NCI-H748 treated with DMSO at 0.1 percent for 48 hours (cell line): ENCODE measurements at regions not wholly inside any gene's neighbourhood (a gene's known extent, or its start where the extent isn't known, plus 50 kb on each side); places are given as distances from the start of the nearest gene placed in this dataset.
"Not testable (repeated sequence)": the region's sequence is repeated elsewhere in the genome, so short reads cannot be mapped to it uniquely, and the experiment has no call there.

Experiments
- DNase-seq: peaks from one replicate; lab custom pipeline; 2025; lab: John Stamatoyannopoulos, UW

DNA sequence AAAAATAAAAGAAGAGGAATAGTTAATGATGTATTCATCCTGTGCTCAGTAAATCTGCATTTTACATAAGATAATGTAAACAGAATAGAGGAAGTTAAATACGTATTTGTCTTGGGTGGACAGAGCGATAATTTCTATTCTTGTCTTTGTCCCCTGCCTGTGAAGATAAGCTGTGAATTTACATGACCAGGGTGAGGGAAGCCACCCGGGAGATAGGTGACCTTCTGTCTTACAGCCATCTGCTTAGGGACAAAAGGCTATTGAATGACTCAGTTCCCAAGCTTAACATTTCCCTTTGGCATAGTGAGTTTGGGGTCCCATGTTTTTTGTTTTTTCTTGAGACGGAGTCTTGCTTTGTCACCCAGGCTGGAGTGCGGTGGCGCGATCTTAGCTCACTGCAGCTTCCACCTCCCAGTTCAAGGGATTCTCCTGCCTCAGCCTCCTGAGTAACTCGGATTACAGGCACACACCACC is 88.7 kb upstream of the KCTD7 start:
- no peak for DNase-seq

DNA sequence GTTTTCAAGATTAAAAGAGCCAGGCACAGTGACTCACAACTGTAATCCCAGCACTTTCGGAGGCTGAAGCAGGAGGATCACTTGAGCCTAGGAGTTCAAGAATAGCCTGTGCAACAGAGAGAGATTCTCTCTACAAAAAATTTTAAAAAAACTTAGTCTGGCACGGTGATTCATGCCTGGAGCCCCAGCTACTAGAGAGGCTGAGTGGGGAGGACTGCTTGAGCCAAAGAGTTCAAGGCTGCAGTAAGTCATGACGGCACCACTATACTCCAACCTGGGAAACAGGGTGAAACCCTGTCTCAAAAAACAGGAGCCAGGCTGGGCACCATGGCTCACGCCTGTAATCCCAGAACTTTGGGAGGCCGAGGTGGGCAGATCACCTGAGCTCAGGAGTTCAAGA is 86.6 kb upstream of the KCTD7 start:
- DNase-seq: no peak

DNA sequence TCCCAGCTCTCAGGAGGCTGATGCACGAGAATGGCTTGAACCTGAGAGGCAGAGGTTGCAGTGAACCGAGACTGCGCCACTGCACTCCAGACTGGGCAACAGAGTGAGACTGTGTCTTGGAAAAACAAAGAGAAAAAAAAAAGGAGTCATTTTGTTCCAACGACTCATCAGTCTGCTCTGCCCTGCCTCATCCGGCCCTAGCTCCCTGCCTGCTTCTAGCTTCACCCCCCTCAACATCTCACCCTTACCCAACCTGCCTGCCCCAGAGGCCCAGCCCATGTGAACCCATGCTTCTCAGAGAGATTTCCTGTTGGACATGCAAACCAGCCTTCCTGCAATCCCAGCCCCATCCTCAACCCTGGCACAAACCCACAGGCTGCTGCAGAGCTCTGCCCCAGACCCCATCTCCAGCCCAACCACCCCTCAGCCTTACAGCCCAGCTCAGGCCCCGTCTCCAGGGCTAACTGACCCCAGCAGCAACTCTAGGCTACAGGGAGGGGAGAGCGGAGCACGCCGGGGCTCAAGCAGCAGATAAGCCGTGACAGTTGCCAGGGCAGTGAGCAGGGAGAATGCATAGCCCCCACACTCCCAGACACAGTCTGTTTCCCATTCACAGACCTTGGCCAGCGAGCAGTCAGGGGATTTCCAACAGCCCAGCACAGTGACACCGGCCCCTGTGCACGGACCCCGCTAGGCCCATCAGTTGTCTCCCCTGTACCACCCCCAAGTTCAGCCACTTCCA is 86.0 kb upstream of the KCTD7 start:
- no peak for DNase-seq

DNA sequence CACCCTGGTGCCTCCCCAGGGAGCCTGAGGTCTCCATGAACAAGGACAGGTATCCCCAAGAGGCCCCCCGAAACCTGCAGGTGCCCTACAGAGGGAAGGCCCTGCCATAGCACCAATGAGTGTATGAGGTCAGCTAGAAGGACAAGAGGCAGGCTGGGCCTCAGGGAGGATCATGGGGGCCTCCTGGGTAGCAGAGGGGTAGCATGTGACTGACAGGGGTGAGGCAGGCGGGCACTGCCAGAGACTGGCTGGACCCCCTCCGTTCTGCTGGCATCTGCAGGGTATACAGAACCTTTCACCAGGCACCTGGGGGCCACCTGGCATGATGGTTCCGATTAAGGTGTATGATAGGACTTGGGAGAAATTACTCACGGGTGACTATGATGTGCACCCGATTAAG is 79.2 kb upstream of the KCTD7 start:
- no peak for DNase-seq

DNA sequence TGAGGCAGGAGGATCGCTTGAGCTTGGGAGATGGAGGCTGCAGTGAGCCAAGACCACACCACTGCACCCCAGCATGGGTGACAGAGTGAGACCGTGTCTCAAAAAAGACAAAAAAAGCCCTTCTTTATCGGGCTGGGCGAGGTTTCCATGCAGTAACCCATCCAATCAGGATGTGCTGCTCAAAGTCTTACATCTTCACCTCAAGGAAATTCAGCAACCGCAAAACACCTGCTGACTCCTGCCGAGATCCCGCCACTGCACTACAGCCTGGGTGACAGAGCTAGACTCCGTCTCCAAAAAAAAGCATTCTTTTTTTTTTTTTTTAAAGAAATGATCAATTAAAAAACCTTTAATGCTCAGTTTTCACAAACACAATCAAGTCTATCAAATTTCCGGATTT is 75.7 kb upstream of the KCTD7 start:
- DNase-seq: no peak

DNA sequence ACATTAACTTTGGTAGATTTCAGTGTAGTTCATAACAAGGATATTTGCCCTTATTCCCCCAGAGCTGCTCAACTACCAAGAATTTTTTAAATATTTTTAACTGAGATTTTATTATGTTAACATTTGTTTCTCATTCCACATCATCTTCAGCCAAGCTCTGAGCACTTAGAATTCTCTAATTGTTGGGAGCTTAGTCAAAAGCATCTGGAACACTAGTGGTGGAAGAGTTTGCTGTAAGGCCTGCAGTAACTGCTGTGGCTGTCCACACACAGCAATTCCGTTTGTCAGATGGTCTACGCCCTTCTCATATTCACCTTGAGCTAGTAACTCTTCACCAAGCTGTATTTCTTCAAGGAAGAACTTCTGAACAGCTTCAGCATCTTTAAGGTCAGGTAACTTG is 75.0 kb upstream of the KCTD7 start:
- not testable (repeated sequence) for DNase-seq

DNA sequence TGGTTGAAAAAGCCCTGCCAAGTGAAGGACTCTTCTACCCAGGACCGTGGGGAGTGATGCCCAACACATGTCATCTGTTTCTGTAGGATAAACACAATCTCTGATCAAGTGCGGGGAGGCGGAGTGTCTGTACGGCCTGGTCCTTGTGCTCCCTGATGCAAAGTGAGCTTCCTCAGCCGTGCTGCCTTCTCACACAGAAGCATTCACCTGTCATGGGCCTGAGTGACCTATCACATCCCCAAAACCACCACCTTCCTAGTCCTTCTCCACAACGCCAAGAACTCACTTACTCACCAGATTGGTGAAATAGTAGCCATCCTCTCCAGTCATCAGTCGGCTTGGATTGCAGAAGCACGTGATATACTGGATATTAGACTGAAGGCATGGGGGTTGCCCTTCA is 74.4 kb upstream of the KCTD7 start:
- DNase-seq: not testable (repeated sequence)

DNA sequence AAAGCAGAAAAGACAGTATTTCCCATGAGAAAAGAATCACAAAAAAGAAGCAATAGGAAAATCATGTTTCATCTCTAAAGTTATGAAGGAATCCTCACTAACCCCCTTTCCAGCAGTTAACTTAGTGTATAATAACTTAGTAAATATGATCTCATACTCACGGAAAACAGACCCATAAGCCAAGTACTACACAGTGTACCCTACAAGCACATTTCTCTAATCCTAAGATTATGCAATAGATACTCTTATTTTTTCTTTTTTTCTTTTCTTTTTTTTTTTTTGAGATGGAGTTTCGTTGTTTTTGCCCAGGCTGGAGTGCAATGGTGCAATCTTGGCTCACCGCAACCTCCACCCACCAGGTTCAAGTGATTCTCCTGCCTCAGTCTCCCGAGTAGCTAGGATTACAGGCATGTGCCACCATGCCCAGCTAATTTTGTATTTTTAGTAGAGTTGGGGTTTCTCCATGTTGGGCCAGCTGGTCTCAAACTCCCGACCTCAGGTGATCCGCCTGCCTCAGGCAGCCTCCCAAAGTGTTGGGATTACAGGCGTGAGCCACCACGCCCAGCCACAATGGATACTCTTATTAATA is 73.7 kb upstream of the KCTD7 start:
- DNase-seq: not testable (repeated sequence)

DNA sequence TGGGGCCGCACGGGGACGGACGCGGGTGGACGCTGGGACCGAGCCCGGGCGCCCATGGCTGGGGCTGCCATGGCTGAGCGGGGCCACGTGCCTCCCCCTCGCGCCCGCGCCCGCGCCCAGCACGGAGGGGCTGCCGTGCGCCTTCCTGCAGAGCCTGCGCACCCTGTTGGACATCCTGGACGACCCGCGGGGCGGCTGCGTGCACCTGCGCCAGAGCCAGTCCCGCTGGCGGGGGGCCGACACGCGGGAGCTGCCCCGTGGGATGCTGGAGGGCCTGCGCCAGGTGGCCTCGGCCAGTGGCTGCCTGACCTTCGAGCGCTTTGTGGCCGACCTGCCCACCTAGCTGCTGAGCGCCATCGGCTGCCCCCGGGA is 72.5 kb upstream of the KCTD7 start:
- DNase-seq: no peak

DNA sequence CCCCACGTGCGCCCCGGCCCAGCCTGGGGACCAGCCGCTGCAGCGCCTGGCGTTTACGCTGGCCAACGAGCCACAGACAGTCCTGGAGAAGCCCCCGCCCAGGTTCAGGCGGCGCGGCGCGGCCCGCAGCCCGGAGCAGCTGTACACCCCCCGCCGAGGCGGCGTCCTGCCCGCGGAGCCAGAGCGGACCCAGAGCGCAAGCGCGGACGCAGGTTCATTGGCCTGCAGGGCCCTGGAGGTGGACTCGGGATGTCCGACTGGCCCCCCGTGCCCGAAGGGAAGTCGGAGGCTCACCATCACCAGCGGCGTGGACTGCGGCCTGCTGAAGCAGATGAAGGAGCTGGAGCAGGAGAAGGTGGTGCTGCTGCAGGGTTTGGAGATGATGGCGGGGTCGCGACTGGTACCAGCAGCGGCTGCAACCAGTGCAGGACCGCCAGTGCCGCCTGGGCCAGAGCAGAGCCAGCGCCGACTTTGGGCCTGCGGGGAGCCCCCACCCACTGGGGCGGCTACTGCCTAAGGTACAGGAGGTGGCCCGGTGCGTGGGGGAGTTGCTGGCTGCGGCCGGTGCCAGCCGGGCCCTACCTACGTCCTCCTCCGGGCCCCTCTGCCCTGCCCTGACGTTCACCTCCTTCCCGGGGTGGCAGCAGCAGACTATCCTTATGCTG is 72.0 kb upstream of the KCTD7 start:
- no peak for DNase-seq

DNA sequence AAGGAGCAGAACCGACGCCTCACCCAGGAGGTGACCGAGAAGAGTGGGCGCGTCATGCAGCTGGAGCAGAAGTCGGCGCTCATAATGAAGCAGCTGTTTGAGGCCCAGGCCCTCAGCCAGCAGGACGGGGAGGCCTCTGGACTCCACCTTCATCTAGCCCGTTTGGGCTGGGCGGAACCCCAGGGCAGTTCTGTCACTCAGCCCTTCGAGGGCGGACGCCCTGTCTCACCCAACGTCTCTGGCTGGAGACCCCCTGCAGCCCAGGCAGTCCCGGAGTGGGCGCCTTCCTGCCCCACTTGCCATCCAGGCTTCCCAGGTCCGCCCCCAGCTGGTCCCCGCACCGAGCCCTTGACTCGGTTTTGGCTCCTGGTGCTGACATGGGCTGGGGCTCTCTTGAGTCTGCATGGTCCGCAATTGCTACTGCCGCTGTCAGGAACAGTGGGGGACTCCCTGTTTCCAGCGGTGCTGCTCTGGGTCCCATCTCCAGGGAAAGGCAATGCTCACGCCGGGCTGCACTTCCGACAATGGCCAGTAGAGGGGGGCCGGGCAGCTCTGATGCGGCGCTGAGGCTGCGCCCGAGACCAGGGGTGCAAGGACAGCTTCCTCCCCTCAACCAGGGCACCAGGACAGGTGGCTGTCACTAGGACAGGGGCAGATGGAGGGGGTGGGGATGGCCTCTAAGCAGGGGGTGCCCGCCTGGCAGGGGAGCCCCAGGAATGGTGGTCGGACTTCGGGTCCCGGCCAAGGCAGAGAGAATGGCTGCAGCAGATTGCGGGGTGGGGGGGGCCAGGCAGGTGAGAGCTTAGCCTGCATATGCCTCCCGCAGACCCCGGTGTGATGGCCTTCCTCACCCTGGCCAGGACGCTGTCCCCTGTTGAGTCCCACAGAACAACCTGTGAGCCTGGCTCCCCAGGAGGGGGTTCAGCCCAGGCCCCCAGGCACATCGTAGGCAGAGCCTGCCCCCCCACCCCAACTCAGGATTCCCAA is 71.2 kb upstream of the KCTD7 start:
- no peak for DNase-seq

DNA sequence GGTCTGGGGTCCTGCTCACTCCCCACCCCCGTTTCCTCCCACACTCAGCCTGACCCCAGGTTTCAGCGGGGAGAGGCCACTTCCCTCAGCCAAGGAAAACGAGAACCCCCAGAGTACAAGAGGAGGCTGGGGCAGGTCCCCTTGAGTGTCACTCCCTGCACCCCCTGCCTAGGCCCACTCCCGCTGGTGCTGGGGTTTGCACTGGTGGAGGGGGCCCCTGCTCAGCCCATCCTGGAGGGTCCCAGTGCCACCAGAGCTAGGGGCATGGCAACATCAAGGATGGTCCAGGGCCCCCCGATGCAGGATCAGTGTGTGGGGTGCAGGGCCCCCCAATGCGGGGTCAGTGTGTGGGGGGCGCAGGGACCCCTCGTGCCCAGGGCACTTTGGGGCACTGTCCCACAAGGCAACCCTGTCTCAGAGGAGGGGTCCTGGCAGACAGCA is 70.5 kb upstream of the KCTD7 start:
- DNase-seq: no peak

DNA sequence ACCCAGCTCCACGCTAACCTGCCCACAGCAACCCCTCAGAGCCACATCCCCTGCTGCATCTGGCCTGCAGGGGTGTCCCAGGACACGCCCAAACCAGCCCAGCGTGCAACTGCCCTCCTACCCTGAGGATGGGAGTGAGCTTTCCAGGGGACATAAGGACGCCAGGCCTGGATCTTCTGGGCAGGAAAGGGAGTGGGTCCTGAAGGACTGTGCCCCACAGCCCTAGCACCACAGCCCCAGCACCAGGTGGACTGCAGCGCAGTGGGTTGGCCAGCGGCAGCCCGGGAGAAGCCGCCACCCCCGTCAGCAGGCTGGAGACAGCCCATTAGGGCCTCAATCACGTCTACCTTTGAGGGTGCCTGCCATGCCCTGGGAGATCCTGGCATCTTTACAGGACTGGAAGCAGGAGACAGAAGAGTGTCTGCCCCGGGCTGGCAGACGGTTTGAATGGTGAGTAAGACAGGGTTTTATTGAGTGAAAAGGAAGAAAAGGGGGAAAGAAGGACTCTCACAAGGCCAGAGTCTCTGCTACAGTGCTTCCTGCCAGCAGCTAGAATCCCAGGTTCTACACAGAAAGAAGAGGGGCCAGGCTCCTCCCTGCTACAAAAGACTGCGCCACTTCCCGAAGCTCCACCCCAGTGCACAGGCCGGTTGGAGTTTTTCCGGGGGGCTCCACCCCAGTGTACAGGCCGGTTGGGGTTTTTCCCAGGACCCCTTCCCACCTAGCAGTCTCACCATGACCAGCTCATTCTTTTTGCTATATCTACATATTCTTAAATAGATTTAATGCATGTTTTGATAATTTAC is 69.8 kb upstream of the KCTD7 start:
- DNase-seq: no peak

DNA sequence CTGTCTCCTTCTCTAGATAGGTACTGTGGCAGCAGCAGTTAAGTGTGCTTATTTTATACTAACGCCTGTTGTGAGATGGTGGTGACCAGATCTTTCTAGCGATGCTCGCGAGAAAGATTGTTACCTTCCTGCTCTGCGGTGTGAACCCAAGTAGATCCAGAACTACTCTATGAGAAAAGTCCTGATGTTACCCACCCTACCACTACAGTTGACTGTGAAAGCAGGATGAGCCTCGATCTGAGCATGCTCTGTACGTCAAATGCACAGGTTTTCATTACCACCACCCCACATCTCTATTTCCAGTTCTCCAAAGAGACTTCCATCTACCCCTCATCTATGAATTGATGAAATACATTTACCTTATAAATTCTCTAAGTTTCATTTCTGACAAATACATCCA is 64.6 kb upstream of the KCTD7 start:
- DNase-seq: no peak

DNA sequence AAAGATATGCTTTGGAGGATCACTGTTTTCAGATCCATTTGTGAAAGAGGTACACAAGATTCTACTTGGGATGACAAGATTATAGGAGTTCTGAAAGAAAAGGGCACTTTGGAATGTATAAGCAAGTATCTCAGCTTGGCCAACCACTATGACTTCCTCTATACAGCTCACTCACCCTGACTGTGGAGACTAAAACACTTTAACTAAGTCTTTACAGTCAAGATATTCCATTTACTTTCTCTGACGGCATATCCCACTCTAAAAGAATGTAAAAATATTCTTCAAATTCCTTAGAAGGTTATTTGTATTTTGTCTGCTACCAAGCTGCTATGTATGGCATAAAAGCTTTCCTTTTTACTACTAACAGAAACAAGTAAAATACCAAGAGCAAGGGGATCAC is 58.5 kb upstream of the KCTD7 start:
- not testable (repeated sequence) for DNase-seq

DNA sequence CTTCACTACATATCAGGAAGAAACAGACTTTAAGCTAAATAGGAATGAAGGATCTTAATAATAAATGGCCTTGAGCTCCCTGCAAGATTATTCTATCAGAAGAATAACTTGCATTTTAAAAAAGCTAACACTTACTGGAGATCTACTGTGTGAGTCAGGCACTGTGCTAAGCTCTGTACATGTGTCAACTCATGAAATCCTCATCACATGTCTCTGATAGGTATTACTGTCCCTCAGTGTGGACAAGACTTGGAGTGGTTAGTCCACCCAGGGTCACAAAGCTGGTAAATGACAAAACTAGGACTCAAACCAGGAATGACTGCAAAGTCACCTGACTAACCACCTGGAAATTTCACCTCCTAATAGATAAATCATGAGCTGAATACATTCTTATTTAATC is 57.1 kb upstream of the KCTD7 start:
- DNase-seq: no peak

DNA sequence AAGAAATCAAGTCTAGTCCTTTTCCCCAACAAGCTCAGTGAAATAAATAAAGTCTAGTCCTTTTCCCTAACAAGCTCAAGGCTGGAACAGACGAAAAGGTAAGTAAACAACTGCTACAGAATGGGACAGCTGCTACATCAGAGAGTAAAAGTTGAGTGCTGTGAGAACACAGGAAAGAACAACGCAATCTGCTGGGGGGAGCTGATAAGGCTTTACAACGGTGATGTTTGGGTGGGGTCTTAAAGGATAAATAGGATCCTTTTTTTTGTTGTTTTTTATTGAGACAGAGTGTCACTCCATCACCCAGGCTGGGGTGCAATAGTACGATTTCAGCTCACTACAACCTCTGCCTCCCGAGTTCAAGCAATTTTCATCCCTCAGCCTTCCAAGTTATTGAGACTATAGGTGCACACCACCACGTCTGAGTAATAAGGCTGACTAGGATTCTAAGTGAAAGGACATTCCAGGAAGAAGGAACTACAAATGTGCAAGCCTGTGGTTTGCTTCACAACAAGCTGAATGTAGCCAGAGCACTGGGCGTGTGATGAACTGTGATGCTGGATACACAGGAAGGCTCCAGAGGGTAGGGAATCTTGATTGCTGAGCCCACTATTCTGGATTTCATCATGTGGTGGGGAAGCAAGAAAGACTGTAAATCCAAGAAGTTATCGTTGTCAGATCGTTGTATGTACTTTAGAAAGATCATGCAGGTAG is 54.7 kb upstream of the KCTD7 start:
- not testable (repeated sequence) for DNase-seq

DNA sequence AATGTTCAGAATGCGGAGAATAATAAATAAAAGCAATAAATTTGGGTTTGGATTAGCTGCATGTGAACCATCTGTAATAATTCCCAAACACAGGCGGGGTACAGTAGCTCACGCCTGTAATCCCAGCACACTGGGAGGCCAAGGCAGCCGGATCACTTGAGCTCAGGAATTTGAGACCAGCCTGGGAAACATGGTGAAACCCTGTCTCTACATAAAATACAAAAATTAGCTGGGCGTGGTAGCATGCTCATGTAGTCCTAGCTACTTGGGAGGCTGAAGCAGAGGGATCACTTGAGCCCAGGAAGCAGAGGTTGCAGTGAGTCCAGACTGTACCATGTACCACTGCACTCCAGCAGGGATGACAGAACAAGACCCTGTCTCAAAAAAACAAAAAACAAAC is 53.9 kb upstream of the KCTD7 start:
- DNase-seq: not testable (repeated sequence)

DNA sequence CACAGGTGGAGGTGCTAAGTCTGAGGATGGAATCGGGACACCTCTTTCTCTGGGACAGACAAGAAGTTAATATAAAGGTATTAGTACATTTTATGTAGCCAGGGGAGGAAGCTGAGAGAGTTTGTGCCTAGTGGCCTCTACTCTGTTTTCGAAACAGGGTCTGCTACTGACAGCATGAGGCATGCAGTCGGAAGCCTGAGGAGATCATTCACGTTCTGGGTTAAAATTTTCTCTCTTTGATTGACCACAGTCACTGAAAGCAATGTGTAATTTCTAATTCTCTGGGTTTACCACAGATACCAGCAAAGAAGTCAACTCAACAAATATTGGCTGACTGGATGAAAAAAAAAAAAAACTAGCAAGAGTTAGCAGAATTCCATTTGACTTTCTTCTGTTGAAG is 53.3 kb upstream of the KCTD7 start:
- no peak for DNase-seq

DNA sequence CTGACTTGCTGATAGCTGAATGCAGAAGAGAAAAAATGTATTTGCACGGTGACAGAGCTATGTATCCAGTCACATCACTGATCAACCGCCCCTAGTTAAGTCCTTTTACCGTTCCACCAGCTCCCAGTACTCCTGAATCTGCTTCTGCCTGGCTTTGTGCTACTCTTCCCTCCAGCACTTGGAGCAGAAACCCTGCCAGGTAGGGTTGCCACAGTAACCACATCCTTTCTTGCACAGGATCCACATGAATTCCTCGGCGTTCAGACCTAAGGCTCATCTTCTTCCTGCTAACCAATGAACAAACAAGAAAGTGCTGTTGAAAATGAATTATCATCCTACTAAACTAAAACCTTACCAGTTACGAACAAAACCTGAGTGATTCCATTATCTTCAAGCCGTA is 52.0 kb upstream of the KCTD7 start:
- no peak for DNase-seq
